ENCODE measurements at regions not wholly inside any gene's neighbourhood (a gene's known extent, or its start where the extent isn't known, plus 50 kb on each side); places are given as distances from the start of the nearest gene placed in this dataset.
A peak's percentile ranks its signal among the peaks of the same experiment; 100 is the strongest.

DNA sequence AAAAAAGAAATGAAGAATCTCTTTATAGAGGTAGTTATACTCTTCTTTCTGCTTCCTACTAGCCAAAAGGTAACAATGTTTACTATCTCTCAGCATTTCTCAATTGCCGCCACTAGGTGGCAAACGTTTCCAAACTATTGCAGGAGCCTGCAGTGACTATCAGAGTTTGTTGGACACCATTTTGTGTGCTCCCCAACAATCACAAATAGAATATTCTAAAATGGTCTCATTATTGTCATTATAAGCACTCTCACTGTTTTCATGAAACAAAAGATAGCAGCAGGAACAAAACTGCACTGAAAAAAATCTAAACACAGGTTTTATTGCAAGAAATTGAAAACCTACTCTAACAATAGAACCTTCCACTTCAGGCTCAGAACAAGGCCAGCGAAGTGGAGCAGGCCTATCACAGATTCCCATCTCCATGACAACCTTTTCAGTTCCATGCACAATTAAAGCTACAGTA is 83.9 kb upstream of the PLPPR4 start:
- H3K4me3 Mint-ChIP-seq: no peak overlapping the region
- H3K4me2 ChIP-seq: no peak overlapping the region
- H3K27me3 Mint-ChIP-seq (ENCODE audit: insufficient read depth, low read depth): no peaks in the 10 kb centered on the region
- no peak overlapping the region for H3K27ac ChIP-seq
- no peaks in the 10 kb centered on the region for H3K4me1 Mint-ChIP-seq
- no peaks in the 10 kb centered on the region for H3F3A ChIP-seq (ENCODE audit: low read depth)
- H3K27ac Mint-ChIP-seq: peak overlapping the region; percentile 91
- H4K20me1 ChIP-seq (ENCODE audit: low read depth): no peaks in the 10 kb centered on the region
- H2AFZ ChIP-seq (replicated peaks): peak overlapping the region; percentile 90
- no peaks in the 10 kb centered on the region for H3K4me1 ChIP-seq
- no peaks in the 10 kb centered on the region for H3K9me3 ChIP-seq (ENCODE audit: low read depth)
- H3K9ac ChIP-seq: no peak overlapping the region
- no peaks in the 10 kb centered on the region for H3K36me3 ChIP-seq
- no peaks in the 10 kb centered on the region for H3K79me2 ChIP-seq (ENCODE audit: low read depth)
- TF ChIP-seq EZH2phosphoT487 (IDR thresholded peaks at IDR 0.05): no peak
- TF ChIP-seq, protein P1, sequence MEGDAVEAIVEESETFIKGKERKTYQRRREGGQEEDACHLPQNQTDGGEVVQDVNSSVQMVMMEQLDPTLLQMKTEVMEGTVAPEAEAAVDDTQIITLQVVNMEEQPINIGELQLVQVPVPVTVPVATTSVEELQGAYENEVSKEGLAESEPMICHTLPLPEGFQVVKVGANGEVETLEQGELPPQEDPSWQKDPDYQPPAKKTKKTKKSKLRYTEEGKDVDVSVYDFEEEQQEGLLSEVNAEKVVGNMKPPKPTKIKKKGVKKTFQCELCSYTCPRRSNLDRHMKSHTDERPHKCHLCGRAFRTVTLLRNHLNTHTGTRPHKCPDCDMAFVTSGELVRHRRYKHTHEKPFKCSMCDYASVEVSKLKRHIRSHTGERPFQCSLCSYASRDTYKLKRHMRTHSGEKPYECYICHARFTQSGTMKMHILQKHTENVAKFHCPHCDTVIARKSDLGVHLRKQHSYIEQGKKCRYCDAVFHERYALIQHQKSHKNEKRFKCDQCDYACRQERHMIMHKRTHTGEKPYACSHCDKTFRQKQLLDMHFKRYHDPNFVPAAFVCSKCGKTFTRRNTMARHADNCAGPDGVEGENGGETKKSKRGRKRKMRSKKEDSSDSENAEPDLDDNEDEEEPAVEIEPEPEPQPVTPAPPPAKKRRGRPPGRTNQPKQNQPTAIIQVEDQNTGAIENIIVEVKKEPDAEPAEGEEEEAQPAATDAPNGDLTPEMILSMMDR (IDR thresholded peaks at IDR 0.05): peak; percentile 91
- no peak for TF ChIP-seq EZH2 (IDR thresholded peaks at IDR 0.05)
- H3K27me3 ChIP-seq: no peaks in the 10 kb centered on the region
- H3K9me3 Mint-ChIP-seq: no peaks in the 10 kb centered on the region
- no peaks in the 10 kb centered on the region for H3K36me3 Mint-ChIP-seq
- H3K4me3 ChIP-seq: no peak overlapping the region
- peak; percentile 80 for DNase-seq (ENCODE audit: low spot score)

DNA sequence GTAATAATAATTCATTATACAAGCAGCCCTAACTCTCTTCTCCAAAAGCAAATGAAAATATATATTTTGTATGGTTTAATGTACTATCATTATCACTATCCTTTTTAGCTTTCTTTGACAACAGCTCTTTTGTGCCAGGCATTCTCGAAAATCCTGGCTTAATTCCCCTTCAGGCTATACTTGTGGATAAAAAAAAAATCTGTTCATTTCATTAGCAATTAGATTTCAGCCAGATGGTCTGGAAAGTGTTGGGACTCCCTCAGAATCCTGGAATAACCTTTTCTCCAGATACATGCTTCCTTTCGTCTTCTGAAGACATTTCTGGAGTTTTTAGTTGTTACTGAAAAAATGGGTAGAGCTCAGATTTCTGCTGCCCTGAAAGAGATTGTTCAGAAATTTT is 83.4 kb upstream of the PLPPR4 start:
- Mint-ChIP-seq H3K4me3 (no peak overlapping the region), H3K27me3 (ENCODE audit: insufficient read depth, low read depth) (no peaks in the 10 kb centered on the region), H3K9me3 (no peaks in the 10 kb centered on the region), H3K27ac (peak overlapping the region; percentile 27), H3K4me1 (no peaks in the 10 kb centered on the region), H3K36me3 (no peaks in the 10 kb centered on the region)
- no peaks in the 10 kb centered on the region for H3K79me2 ChIP-seq (ENCODE audit: low read depth)
- H3K4me2 ChIP-seq: no peak overlapping the region
- H2AFZ ChIP-seq (replicated peaks): peak overlapping the region; percentile 90
- H3K4me1 ChIP-seq: no peaks in the 10 kb centered on the region
- no peak overlapping the region for H3K9ac ChIP-seq
- TF ChIP-seq EZH2phosphoT487 (IDR thresholded peaks at IDR 0.05): no peak
- no peak for TF ChIP-seq EZH2 (IDR thresholded peaks at IDR 0.05)
- TF ChIP-seq, protein P1 (IDR thresholded peaks at IDR 0.05): no peak
- H3K4me3 ChIP-seq: no peak overlapping the region
- H3K36me3 ChIP-seq: no peaks in the 10 kb centered on the region
- no peak overlapping the region for H3K27ac ChIP-seq
- no peaks in the 10 kb centered on the region for H3K9me3 ChIP-seq (ENCODE audit: low read depth)
- H4K20me1 ChIP-seq (ENCODE audit: low read depth): no peaks in the 10 kb centered on the region
- no peaks in the 10 kb centered on the region for H3K27me3 ChIP-seq
- H3F3A ChIP-seq (ENCODE audit: low read depth): no peaks in the 10 kb centered on the region
- DNase-seq (ENCODE audit: low spot score): no peak

DNA sequence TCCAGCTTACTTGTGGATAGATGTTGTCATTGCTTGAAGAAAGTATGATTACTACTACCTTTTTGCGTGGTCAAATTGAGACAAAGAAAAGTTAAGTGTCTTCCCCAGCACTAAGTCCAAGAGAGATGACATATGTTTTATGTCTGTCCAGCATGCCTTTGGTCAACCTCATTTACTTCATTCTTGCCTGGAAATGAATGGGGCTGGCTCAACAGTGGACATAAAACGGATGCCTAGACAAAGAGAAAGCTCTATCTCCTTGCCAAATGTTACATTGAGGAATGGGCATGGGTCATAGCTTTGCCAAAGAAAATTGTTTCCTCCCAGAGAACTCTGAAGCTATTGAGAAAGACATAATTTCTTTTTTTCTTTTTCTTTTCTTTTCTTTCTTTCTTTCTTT is 82.4 kb upstream of the PLPPR4 start:
- H3K4me1 ChIP-seq: no peaks in the 10 kb centered on the region
- H3K9ac ChIP-seq: no peak overlapping the region
- H3K4me3 ChIP-seq: no peak overlapping the region
- H3K4me2 ChIP-seq: no peak overlapping the region
- H3F3A ChIP-seq (ENCODE audit: low read depth): no peaks in the 10 kb centered on the region
- no peaks in the 10 kb centered on the region for H4K20me1 ChIP-seq (ENCODE audit: low read depth)
- Mint-ChIP-seq H3K27me3 (ENCODE audit: insufficient read depth, low read depth) (no peaks in the 10 kb centered on the region), H3K9me3 (no peaks in the 10 kb centered on the region), H3K27ac (no peak overlapping the region), H3K4me1 (no peaks in the 10 kb centered on the region), H3K4me3 (no peak overlapping the region), H3K36me3 (no peaks in the 10 kb centered on the region)
- peak overlapping the region; percentile 59 for H2AFZ ChIP-seq (replicated peaks)
- H3K27me3 ChIP-seq: no peaks in the 10 kb centered on the region
- no peak overlapping the region for H3K27ac ChIP-seq
- TF ChIP-seq, protein P1 (IDR thresholded peaks at IDR 0.05): no peak
- TF ChIP-seq EZH2phosphoT487 (IDR thresholded peaks at IDR 0.05) (no peak), EZH2 (IDR thresholded peaks at IDR 0.05) (no peak)
- DNase-seq (ENCODE audit: low spot score): no peak
- H3K79me2 ChIP-seq (ENCODE audit: low read depth): no peaks in the 10 kb centered on the region
- no peaks in the 10 kb centered on the region for H3K36me3 ChIP-seq
- H3K9me3 ChIP-seq (ENCODE audit: low read depth): no peaks in the 10 kb centered on the region

All from neural progenitor cell (in vitro differentiated cells).